Superior temporal gyrus (tissue), 1 donor: ENCODE measurements at regions not wholly inside any gene's neighbourhood (a gene's known extent, or its start where the extent isn't known, plus 50 kb on each side); places are given as distances from the start of the nearest gene placed in this dataset.

Experiments used
- DNase-seq: peaks from one replicate; pipeline ENCODE4 v3.0.0-alpha.2; 2016; ENCODE audit errors: extremely low spot score

GRCh38 chr6:168133687-168134559 is 54.9 kb upstream of the FRMD1 start:
- no peak for DNase-seq

- no peak for DNase-seq
Measured at GRCh38 chr6:168133168-168133561, 54.2 kb upstream of the FRMD1 start.

- DNase-seq: peak; percentile 92
Measured at GRCh38 chr6:168132531-168133167, 53.6 kb upstream of the FRMD1 start.

- no peak for DNase-seq
Measured at GRCh38 chr6:168131464-168132415, 52.7 kb upstream of the FRMD1 start.

- no peak for DNase-seq
Measured at GRCh38 chr6:168130697-168131371, 51.8 kb upstream of the FRMD1 start.

- no peak for DNase-seq
Measured at GRCh38 chr6:168130168-168130696, 51.2 kb upstream of the FRMD1 start.

- no peak for DNase-seq
Measured at GRCh38 chr6:168129292-168130167, 50.5 kb upstream of the FRMD1 start.

GRCh38 chr6:168128631-168129291 is 49.7 kb upstream of the FRMD1 start:
- DNase-seq: no peak
